ENCODE measurements at regions not wholly inside any gene's neighbourhood (a gene's known extent, or its start where the extent isn't known, plus 50 kb on each side); places are given as distances from the start of the nearest gene placed in this dataset.

DNA sequence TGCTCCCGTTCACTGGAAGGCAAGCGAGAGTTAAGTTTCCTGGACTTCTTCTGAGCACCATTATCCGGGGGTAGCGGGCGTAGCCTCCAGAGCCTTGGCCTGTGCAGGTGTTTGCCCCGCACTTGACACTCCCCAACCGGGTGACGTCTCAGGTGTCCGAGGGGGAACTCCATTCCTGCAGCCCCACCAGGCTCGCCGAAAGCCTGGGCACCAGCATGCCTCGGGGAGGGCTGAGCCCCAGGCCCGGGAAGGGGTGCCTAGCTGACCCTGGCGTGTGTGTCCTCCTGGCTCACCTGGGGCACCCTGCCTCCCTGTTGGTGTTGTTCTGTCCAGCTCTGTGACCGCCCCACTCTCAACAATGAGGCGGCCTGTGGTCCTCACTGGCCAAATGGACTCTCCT is 109.4 kb upstream of the GPR26 start:
- H3K9me3 ChIP-seq (replicated peaks; ENCODE audit: low read length) = no peaks in the 10 kb centered on the region
- H3K27me3 ChIP-seq (ENCODE audit: control insufficient read depth, insufficient read depth, low read length) = no peaks in the 10 kb centered on the region
- H3K9ac ChIP-seq (ENCODE audit: low read depth, low read length) = no peak overlapping the region
- H3K4me1 ChIP-seq (ENCODE audit: control insufficient read depth, insufficient read depth, low read length) = no peaks in the 10 kb centered on the region
- no peak overlapping the region for H3K4me2 ChIP-seq (ENCODE audit: low read length)
- H3K4me3 ChIP-seq (ENCODE audit: low read length) = no peak overlapping the region
- no peaks in the 10 kb centered on the region for H3K36me3 ChIP-seq (ENCODE audit: insufficient read depth, low read length)

DNA sequence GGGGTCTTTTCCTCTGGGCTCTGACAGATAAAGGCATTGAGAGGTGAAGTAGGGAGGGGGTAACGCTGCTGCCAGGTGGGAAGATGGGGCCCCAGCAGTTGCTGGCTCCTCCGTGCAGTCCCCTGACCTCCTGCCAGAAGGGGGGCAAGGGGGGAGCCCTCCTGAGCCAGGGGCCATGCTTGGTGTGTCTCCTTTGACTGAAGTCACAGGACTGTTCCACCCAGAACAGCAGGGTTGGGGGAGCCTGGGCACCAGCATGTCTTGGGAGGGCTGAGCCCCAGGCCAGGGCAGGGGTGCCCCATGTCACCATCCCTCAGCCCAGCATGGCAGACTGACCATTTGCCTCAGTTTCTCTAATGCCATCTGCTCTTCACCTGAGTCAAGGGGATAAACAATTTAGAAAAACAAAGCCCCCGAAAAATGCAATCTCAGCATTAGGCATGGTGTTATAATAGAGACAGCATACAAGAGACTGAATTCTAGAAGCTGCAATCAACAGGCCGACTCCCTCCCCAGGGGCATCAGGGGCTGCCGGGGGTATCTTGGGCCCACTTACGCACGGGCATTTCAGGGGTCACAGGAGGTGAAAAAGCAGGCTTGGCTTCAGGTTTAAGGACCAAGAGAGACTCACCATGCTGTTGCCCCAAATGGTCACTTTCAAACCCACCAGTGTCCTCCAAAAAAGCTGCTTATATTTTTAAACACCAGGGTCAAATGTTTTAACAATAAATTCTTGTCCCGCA is 108.6 kb upstream of the GPR26 start:
- Histone ChIP-seq H3K27me3 (ENCODE audit: control insufficient read depth, insufficient read depth, low read length) (no peaks in the 10 kb centered on the region), H3K4me1 (ENCODE audit: control insufficient read depth, insufficient read depth, low read length) (no peaks in the 10 kb centered on the region), H3K4me2 (ENCODE audit: low read length) (no peak overlapping the region), H3K9me3 (replicated peaks; ENCODE audit: low read length) (no peaks in the 10 kb centered on the region), H3K36me3 (ENCODE audit: insufficient read depth, low read length) (no peaks in the 10 kb centered on the region), H3K9ac (ENCODE audit: low read depth, low read length) (no peak overlapping the region), H3K4me3 (ENCODE audit: low read length) (no peak overlapping the region)

DNA sequence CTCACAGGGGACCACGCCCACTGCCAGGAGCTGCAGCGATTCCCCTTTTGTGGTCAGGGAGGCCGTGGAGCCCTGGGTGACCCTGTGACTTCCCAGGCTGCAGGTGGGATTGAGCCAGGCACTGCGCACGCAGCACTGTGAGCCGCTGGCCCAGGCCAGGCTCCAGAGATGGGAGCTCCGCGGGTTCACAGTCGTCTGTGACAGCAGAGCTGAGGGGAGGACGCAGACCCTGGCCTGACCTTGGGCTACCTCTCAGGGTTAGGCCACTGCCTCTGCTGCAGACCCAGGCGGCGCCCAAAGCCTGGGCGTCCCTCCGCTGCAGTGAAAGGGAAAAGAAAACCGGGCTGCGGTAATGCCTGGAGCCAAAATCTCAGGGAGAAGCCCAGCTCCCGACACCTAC is 107.5 kb upstream of the GPR26 start:
- H3K36me3 ChIP-seq (ENCODE audit: insufficient read depth, low read length) = no peaks in the 10 kb centered on the region
- H3K4me2 ChIP-seq (ENCODE audit: low read length) = no peak overlapping the region
- H3K9ac ChIP-seq (ENCODE audit: low read depth, low read length) = no peak overlapping the region
- H3K27me3 ChIP-seq (ENCODE audit: control insufficient read depth, insufficient read depth, low read length) = no peaks in the 10 kb centered on the region
- no peaks in the 10 kb centered on the region for H3K4me1 ChIP-seq (ENCODE audit: control insufficient read depth, insufficient read depth, low read length)
- H3K9me3 ChIP-seq (replicated peaks; ENCODE audit: low read length) = no peaks in the 10 kb centered on the region
- no peak overlapping the region for H3K4me3 ChIP-seq (ENCODE audit: low read length)

DNA sequence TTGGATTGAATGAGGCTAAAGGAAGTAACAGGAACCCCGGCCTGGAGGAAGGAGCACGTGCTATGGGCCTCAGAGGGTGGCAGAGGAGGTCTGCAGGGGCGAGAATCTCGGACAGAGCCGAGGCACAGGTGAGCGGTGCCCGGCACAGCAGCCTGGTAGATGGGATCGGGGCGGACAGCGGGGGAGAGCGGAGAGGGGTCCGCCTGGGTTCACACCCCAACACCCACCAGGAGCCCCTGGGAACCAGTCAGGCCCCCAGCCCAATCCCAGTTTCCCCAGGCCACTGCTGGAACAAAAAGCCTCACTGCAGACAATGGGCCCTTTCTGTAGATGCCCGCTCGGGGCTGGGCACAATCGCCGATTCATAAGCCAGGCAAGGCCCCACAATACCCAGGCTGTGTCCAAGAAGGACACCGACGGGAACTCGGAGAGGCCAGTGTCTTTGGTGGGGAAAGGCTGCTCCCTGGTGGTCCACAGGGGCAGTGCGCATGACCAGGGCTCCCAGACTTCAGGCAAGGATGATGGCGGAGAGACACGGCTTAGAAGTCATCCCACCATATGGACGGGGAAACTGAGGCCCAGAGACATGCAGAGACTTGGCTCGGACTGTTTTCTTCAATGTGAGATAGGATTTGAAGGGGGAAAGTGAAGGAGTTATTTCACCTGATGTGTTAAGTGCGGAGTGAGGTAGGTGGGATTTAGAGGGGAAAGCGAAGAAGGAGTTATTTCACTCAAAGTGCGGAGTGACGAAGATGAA is 106.9 kb upstream of the GPR26 start:
- H3K36me3 ChIP-seq (ENCODE audit: insufficient read depth, low read length) = no peaks in the 10 kb centered on the region
- H3K9ac ChIP-seq (ENCODE audit: low read depth, low read length) = no peak overlapping the region
- no peaks in the 10 kb centered on the region for H3K4me1 ChIP-seq (ENCODE audit: control insufficient read depth, insufficient read depth, low read length)

DNA sequence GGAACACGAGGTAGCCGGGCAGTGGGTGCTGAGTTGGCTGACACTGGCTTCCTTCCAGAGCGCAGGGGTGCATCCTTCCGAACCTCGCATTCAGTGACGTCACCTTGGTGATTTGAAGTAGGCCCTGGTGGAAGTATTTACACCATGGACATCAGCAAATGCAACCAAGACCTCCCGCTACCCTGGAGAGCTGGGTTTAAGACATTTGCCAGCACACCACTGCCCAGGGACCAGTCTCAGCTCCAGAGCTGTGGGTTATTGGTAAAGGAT is 106.4 kb upstream of the GPR26 start:
- Histone ChIP-seq H3K4me1 (ENCODE audit: control insufficient read depth, insufficient read depth, low read length) (no peaks in the 10 kb centered on the region), H3K4me3 (ENCODE audit: low read length) (no peak overlapping the region)

More for the DNA sequence above, 106.9 kb upstream of the GPR26 start:
- H3K27me3 ChIP-seq (ENCODE audit: control insufficient read depth, insufficient read depth, low read length) = no peaks in the 10 kb centered on the region
- H3K9me3 ChIP-seq (replicated peaks; ENCODE audit: low read length) = no peaks in the 10 kb centered on the region
- H3K4me2 ChIP-seq (ENCODE audit: low read length) = no peak overlapping the region
- H3K4me3 ChIP-seq (ENCODE audit: low read length) = no peak overlapping the region

DNA sequence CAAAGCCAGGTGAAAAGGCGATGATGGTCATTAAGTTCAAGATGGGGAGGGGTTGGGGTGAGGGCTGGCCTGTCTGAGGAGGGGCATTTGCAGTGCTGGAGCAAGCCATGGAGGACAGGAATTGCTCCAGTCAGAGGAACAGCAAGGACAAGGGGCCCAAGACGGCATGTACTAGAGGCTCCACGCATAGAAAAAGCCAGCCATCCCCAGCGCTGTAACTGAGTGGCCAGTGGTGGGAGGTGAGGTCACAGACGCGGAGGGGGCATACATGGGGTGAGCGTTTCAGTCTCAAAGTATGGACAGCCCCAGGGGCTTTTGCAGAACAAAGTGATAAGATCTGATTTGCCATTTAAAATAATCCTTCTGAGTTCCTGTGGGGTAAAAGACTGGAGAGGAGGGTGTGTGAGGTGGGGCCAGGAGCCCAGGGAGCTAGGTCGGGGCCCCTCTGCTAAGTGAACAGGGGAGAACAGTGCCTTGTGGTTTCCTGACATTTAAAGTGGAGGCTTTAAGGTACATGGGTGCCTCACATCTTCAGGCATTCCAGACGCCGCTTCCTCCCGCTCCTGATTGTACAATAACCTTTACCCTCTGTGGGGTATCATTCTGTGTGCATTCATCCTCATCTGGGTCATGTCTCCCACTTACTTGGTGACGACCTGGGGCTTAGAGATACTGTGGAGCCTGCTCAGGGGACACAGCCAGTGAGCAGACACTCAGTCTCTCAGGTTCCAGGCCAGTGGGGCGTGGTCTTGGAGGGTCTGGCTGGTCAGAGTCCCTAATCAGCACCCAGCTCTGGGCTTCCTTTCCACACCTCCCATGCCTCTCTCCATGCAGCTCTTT is 105.6 kb upstream of the GPR26 start:
- H3K4me3 ChIP-seq (ENCODE audit: low read length) = no peak overlapping the region
- no peak overlapping the region for H3K9ac ChIP-seq (ENCODE audit: low read depth, low read length)
- no peaks in the 10 kb centered on the region for H3K36me3 ChIP-seq (ENCODE audit: insufficient read depth, low read length)
- H3K4me1 ChIP-seq (ENCODE audit: control insufficient read depth, insufficient read depth, low read length) = no peaks in the 10 kb centered on the region
- H3K27me3 ChIP-seq (ENCODE audit: control insufficient read depth, insufficient read depth, low read length) = no peaks in the 10 kb centered on the region
- no peak overlapping the region for H3K4me2 ChIP-seq (ENCODE audit: low read length)
- no peaks in the 10 kb centered on the region for H3K9me3 ChIP-seq (replicated peaks; ENCODE audit: low read length)

More for the DNA sequence above, 106.4 kb upstream of the GPR26 start:
- Histone ChIP-seq H3K9ac (ENCODE audit: low read depth, low read length) (no peak overlapping the region), H3K27me3 (ENCODE audit: control insufficient read depth, insufficient read depth, low read length) (no peaks in the 10 kb centered on the region), H3K9me3 (replicated peaks; ENCODE audit: low read length) (no peaks in the 10 kb centered on the region), H3K36me3 (ENCODE audit: insufficient read depth, low read length) (no peaks in the 10 kb centered on the region), H3K4me2 (ENCODE audit: low read length) (no peak overlapping the region)

DNA sequence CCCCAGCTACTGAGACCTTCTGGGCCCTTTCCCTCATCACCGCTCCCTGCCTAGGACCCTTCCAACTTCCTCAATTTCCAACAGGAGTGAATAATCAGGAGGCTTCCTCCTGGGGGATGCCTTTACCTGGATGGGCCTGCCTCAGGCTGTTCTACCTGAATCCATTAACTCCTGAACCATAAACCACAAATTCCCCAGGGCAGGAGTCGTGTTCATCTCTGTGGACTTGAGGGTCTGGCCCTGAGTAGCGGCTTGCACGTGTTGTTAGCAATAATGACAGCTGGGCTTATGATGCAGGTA is 105.1 kb upstream of the GPR26 start:
- H3K27me3 ChIP-seq (ENCODE audit: control insufficient read depth, insufficient read depth, low read length) = no peaks in the 10 kb centered on the region
- H3K36me3 ChIP-seq (ENCODE audit: insufficient read depth, low read length) = no peaks in the 10 kb centered on the region
- H3K9ac ChIP-seq (ENCODE audit: low read depth, low read length) = no peak overlapping the region
- no peaks in the 10 kb centered on the region for H3K9me3 ChIP-seq (replicated peaks; ENCODE audit: low read length)
- no peak overlapping the region for H3K4me2 ChIP-seq (ENCODE audit: low read length)
- H3K4me1 ChIP-seq (ENCODE audit: control insufficient read depth, insufficient read depth, low read length) = no peaks in the 10 kb centered on the region
- H3K4me3 ChIP-seq (ENCODE audit: low read length) = no peak overlapping the region

DNA sequence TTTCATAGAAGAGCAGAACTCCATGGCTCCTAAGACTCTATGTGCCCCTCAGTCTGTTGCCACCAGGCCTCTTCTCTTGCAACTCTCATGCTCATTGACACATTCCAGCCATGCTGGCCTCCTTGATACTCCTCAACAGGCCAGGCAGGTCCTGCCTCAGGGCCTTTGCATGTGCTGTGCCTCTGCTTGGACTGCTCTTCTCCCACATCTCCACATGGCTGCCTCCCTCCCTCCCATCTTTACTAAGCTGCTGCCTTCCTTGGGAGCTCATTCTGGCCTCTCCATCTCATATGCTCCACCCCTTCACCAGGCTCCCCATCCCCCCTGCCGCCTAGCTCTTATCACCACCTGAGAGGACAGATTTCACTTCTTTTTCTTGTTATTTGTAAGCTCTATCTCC is 103.8 kb upstream of the GPR26 start:
- no peak overlapping the region for H3K4me3 ChIP-seq (ENCODE audit: low read length)
- H3K4me2 ChIP-seq (ENCODE audit: low read length) = no peak overlapping the region
- H3K36me3 ChIP-seq (ENCODE audit: insufficient read depth, low read length) = no peaks in the 10 kb centered on the region
- no peaks in the 10 kb centered on the region for H3K4me1 ChIP-seq (ENCODE audit: control insufficient read depth, insufficient read depth, low read length)
- no peaks in the 10 kb centered on the region for H3K9me3 ChIP-seq (replicated peaks; ENCODE audit: low read length)
- H3K27me3 ChIP-seq (ENCODE audit: control insufficient read depth, insufficient read depth, low read length) = no peaks in the 10 kb centered on the region
- no peak overlapping the region for H3K9ac ChIP-seq (ENCODE audit: low read depth, low read length)

DNA sequence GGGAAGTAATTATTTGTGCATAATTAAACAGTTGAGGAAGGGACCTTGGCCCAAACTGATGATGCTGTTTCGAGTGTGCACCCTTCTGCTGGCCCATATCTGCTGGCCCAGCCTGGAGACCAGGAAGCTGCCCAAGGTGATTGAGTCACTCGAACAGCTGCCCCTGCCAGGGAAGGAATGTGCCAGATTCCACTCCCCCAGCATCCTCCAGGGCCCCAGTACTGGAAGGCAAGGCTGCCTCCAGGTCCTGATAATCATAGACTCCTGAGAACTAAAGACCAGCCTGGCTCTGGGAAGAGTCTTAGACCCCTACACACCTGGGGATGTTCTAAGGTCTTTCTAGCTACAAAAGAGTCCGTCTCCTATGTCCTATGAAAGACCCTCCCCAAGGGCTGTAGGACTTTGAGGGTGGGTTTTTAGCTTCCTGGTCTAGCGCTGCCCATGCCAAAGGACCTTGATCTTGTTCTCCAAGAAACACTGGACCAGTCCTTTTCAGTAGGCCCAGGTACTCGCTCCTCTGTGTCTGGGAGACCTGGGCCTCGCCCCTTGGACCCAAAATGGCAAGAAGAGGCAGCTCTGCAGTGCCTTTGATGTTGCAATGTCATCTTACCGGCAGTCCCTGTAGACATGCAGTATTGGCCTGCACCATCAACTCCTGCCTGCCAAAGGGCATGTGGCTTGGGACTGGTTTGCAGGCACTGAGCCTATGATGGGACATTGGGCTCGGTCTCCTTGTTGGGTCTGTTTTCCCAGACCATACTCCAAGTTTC is 103.2 kb upstream of the GPR26 start:
- no peak overlapping the region for H3K9ac ChIP-seq (ENCODE audit: low read depth, low read length)
- H3K4me1 ChIP-seq (ENCODE audit: control insufficient read depth, insufficient read depth, low read length) = no peaks in the 10 kb centered on the region

DNA sequence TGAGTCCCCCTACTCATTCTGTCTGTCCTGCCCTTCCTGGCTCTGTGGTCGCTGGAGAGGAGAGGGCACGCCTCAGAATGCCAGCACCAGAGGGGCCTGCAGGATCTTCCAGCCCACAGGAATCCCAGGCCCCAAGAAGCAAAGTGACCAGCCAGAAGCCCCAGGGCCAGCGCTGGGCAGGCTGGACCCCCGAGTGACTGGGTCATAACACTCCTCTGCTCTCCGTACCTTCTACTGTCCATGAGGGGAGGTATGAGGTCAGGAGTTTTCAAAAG is 102.6 kb upstream of the GPR26 start:
- no peaks in the 10 kb centered on the region for H3K4me1 ChIP-seq (ENCODE audit: control insufficient read depth, insufficient read depth, low read length)
- H3K27me3 ChIP-seq (ENCODE audit: control insufficient read depth, insufficient read depth, low read length) = no peaks in the 10 kb centered on the region
- H3K4me3 ChIP-seq (ENCODE audit: low read length) = no peak overlapping the region
- no peaks in the 10 kb centered on the region for H3K9me3 ChIP-seq (replicated peaks; ENCODE audit: low read length)
- H3K36me3 ChIP-seq (ENCODE audit: insufficient read depth, low read length) = no peaks in the 10 kb centered on the region
- H3K9ac ChIP-seq (ENCODE audit: low read depth, low read length) = no peak overlapping the region
- no peak overlapping the region for H3K4me2 ChIP-seq (ENCODE audit: low read length)

More for the DNA sequence above, 103.2 kb upstream of the GPR26 start:
- Histone ChIP-seq H3K4me3 (ENCODE audit: low read length) (no peak overlapping the region), H3K36me3 (ENCODE audit: insufficient read depth, low read length) (no peaks in the 10 kb centered on the region), H3K27me3 (ENCODE audit: control insufficient read depth, insufficient read depth, low read length) (no peaks in the 10 kb centered on the region), H3K9me3 (replicated peaks; ENCODE audit: low read length) (no peaks in the 10 kb centered on the region), H3K4me2 (ENCODE audit: low read length) (no peak overlapping the region)

DNA sequence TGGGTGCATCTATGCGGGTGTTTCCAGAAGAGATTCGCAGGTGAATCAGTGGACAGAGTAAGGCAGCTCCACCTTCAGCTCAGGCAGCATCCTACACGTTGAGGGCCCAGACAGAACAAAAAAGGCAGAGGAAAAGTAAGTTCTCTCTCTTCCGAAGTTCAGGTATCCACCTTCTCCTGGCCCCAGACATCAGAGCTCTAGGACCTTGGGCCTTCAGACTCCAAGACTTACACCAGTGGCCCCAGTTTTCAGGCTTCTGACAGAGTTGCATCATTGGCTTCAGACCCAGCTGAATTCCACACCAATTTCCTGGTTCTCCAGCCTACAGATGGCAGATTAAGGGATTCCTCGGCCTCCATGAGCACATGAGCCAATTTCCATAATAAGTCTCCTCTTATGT is 102.2 kb upstream of the GPR26 start:
- H3K9ac ChIP-seq (ENCODE audit: low read depth, low read length) = no peak overlapping the region
- H3K4me1 ChIP-seq (ENCODE audit: control insufficient read depth, insufficient read depth, low read length) = no peaks in the 10 kb centered on the region
- no peak overlapping the region for H3K4me2 ChIP-seq (ENCODE audit: low read length)
- no peaks in the 10 kb centered on the region for H3K27me3 ChIP-seq (ENCODE audit: control insufficient read depth, insufficient read depth, low read length)
- H3K4me3 ChIP-seq (ENCODE audit: low read length) = no peak overlapping the region
- no peaks in the 10 kb centered on the region for H3K36me3 ChIP-seq (ENCODE audit: insufficient read depth, low read length)
- H3K9me3 ChIP-seq (replicated peaks; ENCODE audit: low read length) = no peaks in the 10 kb centered on the region
